22Rv1 (cell line): ENCODE measurements at regions not wholly inside any gene's neighbourhood (a gene's known extent, or its start where the extent isn't known, plus 50 kb on each side); places are given as distances from the start of the nearest gene placed in this dataset.

Source experiments
- H3K27ac ChIP-seq: fragments of 450-650 bp; 2 replicates; pipeline ENCODE4 v1.5.1; 2017
- ZFX ChIP-seq: fragments of 450-650 bp; IDR thresholded peaks from 2 replicates; pipeline ENCODE4 v1.6.1; 2017; ENCODE audit warnings: antibody characterized with exemption, borderline replicate concordance
- TF ChIP-seq, protein P1 (sequence below): fragments of 450-650 bp; IDR thresholded peaks from 2 replicates; pipeline ENCODE4 v1.5.1; 2017; ENCODE audit warnings: mild to moderate bottlenecking

DNA sequence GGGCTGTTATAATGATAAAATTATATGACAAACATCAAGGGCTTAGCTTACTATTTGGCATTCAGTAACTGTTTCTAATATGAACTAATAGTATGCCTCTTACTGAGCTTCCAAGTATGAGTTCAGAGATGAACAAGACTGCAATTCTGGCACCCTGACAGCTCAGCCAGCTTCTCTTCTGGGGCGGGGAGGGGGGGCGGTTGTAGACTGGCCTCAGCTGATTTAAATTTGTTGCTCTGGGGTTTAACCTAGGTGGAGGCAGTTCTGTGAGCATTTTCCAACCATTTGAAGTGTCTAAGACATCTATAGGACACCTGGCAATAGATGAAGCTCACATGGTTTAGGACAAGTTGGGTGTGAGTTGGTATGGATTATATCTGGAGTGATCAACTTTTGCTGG is 401.9 kb downstream of the QKI start:
- TF ChIP-seq, protein P1, sequence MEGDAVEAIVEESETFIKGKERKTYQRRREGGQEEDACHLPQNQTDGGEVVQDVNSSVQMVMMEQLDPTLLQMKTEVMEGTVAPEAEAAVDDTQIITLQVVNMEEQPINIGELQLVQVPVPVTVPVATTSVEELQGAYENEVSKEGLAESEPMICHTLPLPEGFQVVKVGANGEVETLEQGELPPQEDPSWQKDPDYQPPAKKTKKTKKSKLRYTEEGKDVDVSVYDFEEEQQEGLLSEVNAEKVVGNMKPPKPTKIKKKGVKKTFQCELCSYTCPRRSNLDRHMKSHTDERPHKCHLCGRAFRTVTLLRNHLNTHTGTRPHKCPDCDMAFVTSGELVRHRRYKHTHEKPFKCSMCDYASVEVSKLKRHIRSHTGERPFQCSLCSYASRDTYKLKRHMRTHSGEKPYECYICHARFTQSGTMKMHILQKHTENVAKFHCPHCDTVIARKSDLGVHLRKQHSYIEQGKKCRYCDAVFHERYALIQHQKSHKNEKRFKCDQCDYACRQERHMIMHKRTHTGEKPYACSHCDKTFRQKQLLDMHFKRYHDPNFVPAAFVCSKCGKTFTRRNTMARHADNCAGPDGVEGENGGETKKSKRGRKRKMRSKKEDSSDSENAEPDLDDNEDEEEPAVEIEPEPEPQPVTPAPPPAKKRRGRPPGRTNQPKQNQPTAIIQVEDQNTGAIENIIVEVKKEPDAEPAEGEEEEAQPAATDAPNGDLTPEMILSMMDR, result no peak
- TF ChIP-seq ZFX, result no peak

DNA sequence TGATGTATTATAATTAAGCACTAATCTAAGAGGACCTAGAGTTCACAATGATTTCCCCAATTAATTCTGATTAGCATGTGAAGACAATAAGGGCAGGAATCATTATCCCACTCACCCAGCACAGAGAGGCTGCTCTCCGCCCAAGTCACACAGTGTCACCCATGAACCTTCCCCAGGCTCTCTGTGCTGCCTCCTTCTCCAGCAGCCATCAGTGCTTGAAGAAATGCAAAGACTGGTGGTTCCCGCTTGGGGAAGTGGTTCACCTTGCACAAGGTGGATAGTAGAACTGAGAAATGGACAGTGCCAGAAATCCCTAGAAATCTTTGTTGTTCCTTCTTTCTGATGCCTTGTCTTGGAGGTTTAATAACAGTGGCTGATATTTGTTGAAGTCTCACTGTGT is 401.3 kb downstream of the QKI start:
- TF ChIP-seq ZFX, result no peak
- TF ChIP-seq, protein P1, result no peak
- no peak overlapping the region for H3K27ac ChIP-seq

More for the DNA sequence above, 401.9 kb downstream of the QKI start:
- H3K27ac ChIP-seq, result no peak overlapping the region

DNA sequence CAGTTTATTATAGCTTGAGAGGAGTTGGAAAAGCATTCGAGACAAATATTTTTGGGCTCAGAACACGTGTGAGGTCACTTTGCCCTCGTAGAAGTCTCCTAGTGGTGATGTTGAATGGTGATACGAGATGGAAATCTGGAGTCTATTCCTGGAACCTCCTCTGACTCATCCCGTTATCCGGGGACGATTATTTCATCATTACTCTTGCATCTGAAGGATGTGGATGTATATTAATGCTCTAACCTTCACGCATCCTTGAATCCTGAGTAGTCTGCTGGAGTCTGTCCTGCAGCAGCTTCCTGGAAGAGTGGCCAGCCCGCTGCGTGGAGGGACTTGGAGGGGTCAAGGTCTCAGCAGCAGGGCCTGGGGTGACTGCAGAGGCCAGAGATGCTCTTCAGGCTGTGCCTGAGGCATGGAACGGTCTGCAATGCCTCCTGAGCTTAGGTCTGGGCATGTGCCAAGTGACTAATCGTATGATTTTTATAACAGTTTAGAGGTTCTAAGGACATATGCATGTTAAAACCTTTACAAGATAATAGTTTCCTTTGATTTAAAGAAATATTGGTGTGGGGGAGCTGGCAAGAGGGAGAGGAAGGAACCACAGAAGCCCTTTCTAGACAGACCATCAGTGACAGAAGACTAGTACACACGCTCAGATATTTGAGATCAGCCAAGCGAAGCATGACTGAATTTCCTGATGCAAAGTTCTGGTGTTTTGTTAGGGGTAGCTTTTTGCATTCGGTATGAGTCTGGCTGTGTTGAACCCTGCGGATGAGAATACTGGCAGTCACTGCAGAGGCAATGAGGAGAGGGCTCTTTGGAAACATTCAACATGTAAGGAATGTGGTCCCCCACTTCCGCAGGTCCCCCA is 400.2 kb downstream of the QKI start:
- H3K27ac ChIP-seq, result no peak overlapping the region
- TF ChIP-seq ZFX, result no peak
- TF ChIP-seq, protein P1, result no peak

DNA sequence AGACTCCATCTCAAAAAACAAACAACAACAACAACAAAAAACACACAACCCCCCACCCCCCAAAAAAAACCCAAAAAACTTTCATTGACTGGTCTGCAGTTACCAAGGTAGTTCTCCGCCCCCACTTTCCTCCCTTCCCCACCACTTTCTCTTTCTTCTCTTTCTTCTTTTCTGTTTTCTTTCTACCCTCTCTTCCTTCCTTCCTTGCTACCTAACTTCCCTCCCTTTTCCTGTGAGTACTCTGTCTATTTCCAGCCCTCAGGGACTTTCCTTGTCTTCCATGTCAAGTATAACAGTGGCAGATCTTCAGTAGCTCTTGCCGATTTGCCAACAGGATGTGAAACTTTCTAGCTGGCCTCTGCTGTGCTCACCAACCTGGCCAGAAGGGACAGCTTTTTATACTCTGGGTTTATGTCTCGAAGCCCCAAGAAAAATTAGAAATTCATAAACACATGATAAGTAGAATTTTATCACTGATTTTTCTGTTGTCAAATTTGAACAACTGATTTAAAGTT is 399.5 kb downstream of the QKI start:
- TF ChIP-seq, protein P1, result no peak
- TF ChIP-seq ZFX, result no peak
- H3K27ac ChIP-seq, result no peak overlapping the region

DNA sequence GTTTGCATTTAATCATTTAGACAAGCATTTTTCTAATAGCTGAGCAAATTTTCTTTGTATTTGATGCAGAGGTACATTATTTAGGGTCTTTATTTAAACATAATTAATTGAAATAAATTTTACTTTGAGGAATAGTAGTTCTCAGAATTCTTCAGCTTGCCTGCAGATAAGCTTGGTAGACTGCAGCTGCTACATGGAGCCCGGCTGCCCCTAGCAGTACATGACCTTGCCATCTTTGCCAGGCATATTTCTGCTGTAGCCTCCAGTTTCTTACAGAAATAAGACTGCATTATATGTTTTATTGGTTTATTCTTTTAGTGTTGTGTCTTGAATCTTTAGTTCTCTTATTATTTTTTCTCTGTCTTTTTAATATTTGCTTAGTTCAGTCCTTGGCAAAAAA is 396.8 kb downstream of the QKI start:
- TF ChIP-seq, protein P1, result no peak
- TF ChIP-seq ZFX, result no peak
- no peak overlapping the region for H3K27ac ChIP-seq

DNA sequence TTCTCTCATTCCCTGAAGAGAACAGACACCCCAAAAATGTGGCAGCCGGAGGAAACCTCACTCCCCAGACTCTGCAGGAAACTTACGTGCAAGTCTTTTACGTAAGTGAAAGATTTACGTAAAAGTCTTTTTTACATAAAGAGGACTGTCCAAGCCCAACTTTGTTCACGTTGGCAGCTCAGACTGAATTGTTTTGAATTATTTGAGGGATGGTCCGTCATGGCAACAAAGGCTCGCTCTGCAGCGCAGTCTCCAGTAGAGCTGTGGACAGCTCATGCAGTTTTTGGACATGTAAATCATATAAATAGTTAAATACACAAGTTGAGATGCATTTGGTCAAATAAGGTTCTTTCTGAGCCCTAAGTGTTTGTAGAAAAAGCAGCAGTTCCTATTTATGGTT is 394.8 kb downstream of the QKI start:
- no peak overlapping the region for H3K27ac ChIP-seq
- TF ChIP-seq, protein P1, result no peak
- TF ChIP-seq ZFX, result no peak

DNA sequence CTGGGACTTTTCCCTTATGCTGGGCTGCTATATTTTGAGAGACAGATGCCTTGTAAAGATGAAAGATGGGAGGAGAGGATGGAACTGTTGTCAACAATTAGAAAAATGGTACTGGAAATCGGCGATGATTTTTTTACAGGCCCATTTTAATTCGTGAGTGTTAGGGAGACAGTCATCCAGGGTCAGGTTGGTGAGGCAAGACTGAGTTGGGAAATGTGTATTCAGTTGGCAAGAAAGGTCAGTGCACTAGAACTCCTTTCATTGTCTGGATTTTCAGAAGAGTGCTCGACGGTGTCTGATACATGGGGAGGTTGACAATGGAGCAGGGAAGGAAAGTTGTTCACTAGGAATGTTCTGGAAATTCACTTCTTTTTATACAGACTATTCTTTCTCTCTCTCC is 394.4 kb downstream of the QKI start:
- H3K27ac ChIP-seq, result no peak overlapping the region
- TF ChIP-seq, protein P1, result no peak
- TF ChIP-seq ZFX, result no peak
